Parathyroid adenoma (tissue), 2 donors: ENCODE measurements at regions not wholly inside any gene's neighbourhood (a gene's known extent, or its start where the extent isn't known, plus 50 kb on each side); places are given as distances from the start of the nearest gene placed in this dataset.

Source experiments
- H2AFZ ChIP-seq: fragments of 300-600 bp; sonication (generic); one replicate; pipeline ENCODE4 v1.7.0; 2017; ENCODE audit warnings: antibody characterized with exemption, mild to moderate bottlenecking
- H3K27ac ChIP-seq: fragments of 300-600 bp; sonication (generic); one replicate; pipeline ENCODE4 v1.7.0; 2017
- H3K27me3 ChIP-seq: fragments of 300-600 bp; sonication (generic); one replicate; pipeline ENCODE4 v1.7.0; 2017; ENCODE audit warnings: low read length; ENCODE audit not compliant: control insufficient read depth, insufficient read depth
- H3K36me3 ChIP-seq: fragments of 300-600 bp; sonication (generic); one replicate; pipeline ENCODE4 v1.7.0; 2017; ENCODE audit warnings: low read length; ENCODE audit not compliant: control insufficient read depth, insufficient read depth
- H3K4me1 ChIP-seq: fragments of 300-600 bp; sonication (generic); one replicate; pipeline ENCODE4 v1.7.0; 2017; ENCODE audit warnings: control low read depth
- H3K4me2 ChIP-seq: fragments of 300-600 bp; sonication (generic); one replicate; pipeline ENCODE4 v1.7.0; 2017; ENCODE audit warnings: low read length
- H3K4me3 ChIP-seq: fragments of 300-600 bp; sonication (generic); one replicate; pipeline ENCODE4 v1.7.0; 2017; ENCODE audit warnings: low read depth, low read length
- H3K79me2 ChIP-seq: fragments of 300-600 bp; sonication (generic); one replicate; pipeline ENCODE4 v1.7.0; 2017; ENCODE audit warnings: control low read depth
- H3K9ac ChIP-seq: fragments of 300-600 bp; sonication (generic); one replicate; pipeline ENCODE4 v1.7.0; 2017; ENCODE audit warnings: mild to moderate bottlenecking
- H3K9me3 ChIP-seq: fragments of 300-600 bp; sonication (generic); one replicate; pipeline ENCODE4 v1.7.0; 2017; ENCODE audit warnings: low read length; ENCODE audit not compliant: control insufficient read depth
- TF ChIP-seq, protein P1 (sequence below): fragments of 300-600 bp; sonication (generic); IDR thresholded peaks from one replicate; pipeline ENCODE4 v1.7.0; 2017; ENCODE audit warnings: antibody characterized with exemption, mild to moderate bottlenecking
- donor health status: primary hyperparathyroidism.

GRCh38 chr1:198068285-198068684 is 88.5 kb upstream of the NEK7 start:
- Histone ChIP-seq H3K27me3 (no peaks in the 10 kb centered on the region), H3K79me2 (no peaks in the 10 kb centered on the region), H3K4me3 (no peak overlapping the region), H2AFZ (no peak overlapping the region), H3K27ac (no peak overlapping the region), H3K4me2 (no peak overlapping the region), H3K4me1 (no peaks in the 10 kb centered on the region), H3K9me3 (no peaks in the 10 kb centered on the region), H3K9ac (no peak overlapping the region), H3K36me3 (no peaks in the 10 kb centered on the region)
- TF ChIP-seq, protein P1, sequence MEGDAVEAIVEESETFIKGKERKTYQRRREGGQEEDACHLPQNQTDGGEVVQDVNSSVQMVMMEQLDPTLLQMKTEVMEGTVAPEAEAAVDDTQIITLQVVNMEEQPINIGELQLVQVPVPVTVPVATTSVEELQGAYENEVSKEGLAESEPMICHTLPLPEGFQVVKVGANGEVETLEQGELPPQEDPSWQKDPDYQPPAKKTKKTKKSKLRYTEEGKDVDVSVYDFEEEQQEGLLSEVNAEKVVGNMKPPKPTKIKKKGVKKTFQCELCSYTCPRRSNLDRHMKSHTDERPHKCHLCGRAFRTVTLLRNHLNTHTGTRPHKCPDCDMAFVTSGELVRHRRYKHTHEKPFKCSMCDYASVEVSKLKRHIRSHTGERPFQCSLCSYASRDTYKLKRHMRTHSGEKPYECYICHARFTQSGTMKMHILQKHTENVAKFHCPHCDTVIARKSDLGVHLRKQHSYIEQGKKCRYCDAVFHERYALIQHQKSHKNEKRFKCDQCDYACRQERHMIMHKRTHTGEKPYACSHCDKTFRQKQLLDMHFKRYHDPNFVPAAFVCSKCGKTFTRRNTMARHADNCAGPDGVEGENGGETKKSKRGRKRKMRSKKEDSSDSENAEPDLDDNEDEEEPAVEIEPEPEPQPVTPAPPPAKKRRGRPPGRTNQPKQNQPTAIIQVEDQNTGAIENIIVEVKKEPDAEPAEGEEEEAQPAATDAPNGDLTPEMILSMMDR, result no peak

DNA sequence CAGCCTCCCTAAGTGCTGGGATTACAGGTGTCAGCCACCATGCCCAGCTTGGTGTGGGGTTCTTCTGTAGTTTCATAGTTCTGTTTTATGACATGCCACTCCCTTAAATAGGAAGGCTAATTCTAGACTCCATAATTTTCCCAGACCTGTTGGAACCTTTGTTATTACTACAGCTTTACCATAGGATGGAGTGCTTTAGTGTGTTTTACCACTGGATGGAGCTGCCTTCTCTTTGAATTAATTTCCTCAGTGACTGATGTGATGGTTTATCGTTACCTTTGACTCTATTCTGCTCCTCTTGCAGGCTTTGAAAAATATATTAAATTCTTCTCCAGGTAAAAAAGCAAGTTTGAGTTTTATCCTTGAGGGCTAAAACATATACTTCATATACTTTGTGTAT is 84.6 kb upstream of the NEK7 start:
- Histone ChIP-seq H3K9me3 (no peaks in the 10 kb centered on the region), H3K4me2 (no peak overlapping the region), H3K27me3 (no peaks in the 10 kb centered on the region), H2AFZ (no peak overlapping the region), H3K79me2 (no peaks in the 10 kb centered on the region), H3K4me1 (no peaks in the 10 kb centered on the region), H3K36me3 (no peaks in the 10 kb centered on the region), H3K4me3 (no peak overlapping the region), H3K9ac (no peak overlapping the region), H3K27ac (no peak overlapping the region)
- TF ChIP-seq, protein P1, result no peak

DNA sequence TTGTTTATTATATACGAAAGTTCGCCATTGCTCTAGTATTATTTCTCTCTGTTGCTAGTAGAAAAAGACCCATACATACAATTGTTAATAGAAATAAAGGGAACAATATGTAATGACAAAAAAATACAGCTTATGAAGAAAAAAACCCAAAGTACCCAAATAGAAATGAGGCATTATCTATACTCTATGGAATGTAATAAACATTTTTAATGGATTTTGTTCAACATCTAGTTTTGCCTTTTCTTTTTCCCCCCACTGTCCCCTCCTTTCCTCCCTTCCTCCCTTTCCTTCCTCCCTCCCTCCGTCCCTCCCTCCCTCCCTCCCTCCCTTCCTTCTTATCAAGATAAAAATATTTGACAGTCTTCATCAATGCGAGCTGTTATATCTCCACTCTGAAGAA is 81.5 kb upstream of the NEK7 start:
- Histone ChIP-seq H3K79me2 (no peaks in the 10 kb centered on the region), H3K4me2 (no peak overlapping the region), H3K9me3 (no peaks in the 10 kb centered on the region), H3K4me1 (no peaks in the 10 kb centered on the region), H3K36me3 (no peaks in the 10 kb centered on the region), H2AFZ (no peak overlapping the region), H3K4me3 (no peak overlapping the region), H3K27me3 (no peaks in the 10 kb centered on the region), H3K9ac (no peak overlapping the region), H3K27ac (no peak overlapping the region)
- TF ChIP-seq, protein P1, result no peak

DNA sequence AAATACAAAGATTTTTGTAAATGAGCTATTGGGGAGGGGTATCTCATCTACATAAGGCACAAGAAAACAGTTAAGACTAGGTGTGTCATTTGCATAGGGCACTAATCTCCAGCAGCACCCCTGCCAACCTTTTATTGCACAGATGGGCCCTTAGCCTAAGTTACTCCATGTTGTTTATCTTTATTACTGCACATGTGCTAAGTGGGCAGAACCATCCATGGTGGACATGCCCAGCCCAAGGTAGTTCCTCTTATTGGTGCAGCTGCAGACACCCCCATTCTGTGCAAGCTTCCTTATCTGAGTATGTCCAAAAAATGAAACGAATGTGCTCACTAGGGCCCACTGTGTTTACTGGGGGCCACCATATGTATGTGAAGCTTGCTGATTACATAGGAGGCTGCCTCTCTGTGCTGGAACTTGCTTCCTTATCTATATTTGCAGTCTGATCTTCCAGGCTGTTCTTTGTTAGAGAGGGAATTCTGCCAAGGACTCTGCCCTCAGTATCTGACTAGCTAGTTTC is 77.3 kb upstream of the NEK7 start:
- TF ChIP-seq, protein P1, result no peak
- Histone ChIP-seq H2AFZ (no peak overlapping the region), H3K9ac (no peak overlapping the region), H3K36me3 (no peaks in the 10 kb centered on the region), H3K27ac (no peak overlapping the region), H3K4me2 (no peak overlapping the region), H3K9me3 (no peaks in the 10 kb centered on the region), H3K79me2 (no peaks in the 10 kb centered on the region), H3K27me3 (no peaks in the 10 kb centered on the region), H3K4me3 (no peak overlapping the region), H3K4me1 (no peaks in the 10 kb centered on the region)

GRCh38 chr1:198082576-198082975 is 74.2 kb upstream of the NEK7 start:
- Histone ChIP-seq H3K9me3 (no peaks in the 10 kb centered on the region), H3K27me3 (no peaks in the 10 kb centered on the region), H3K9ac (no peak overlapping the region), H3K4me2 (no peak overlapping the region), H3K79me2 (no peaks in the 10 kb centered on the region), H3K4me1 (no peaks in the 10 kb centered on the region), H3K4me3 (no peak overlapping the region), H2AFZ (no peak overlapping the region), H3K27ac (no peak overlapping the region), H3K36me3 (no peaks in the 10 kb centered on the region)
- TF ChIP-seq, protein P1, result no peak
